ENCODE measurements at regions not wholly inside any gene's neighbourhood (a gene's known extent, or its start where the extent isn't known, plus 50 kb on each side); places are given as distances from the start of the nearest gene placed in this dataset.

GRCh38 chr21:32206631-32207405 lies 72.0 kb downstream of the MIS18A start (continued):
- TF ChIP-seq EP300 (IDR thresholded peaks at IDR 0.05; ENCODE audit: borderline replicate concordance in 1 of 2, control insufficient read depth in 1 of 2, low read depth in 2 of 2, low read length in 2 of 2) = no peak

GRCh38 chr21:32203877-32204480 lies 74.9 kb downstream of the MIS18A start:
- ChIA-PET RAD21 (ENCODE audit: unreplicated experiment) (no interaction called here), SMC1A (ENCODE audit: uncharacterized antibody, unreplicated experiment) (no interaction called here), CTCF (no interaction called here), POLR2A (no interaction called here)
- H2AFZ ChIP-seq (ENCODE audit: control insufficient read depth, low read depth, low read length) = no peak overlapping the region
- H3K36me3 ChIP-seq (ENCODE audit: control insufficient read depth in 2 of 2, insufficient read depth in 2 of 2, low read length in 1 of 2) = no peaks in the 10 kb centered on the region
- ATAC-seq (no peak), DNase-seq (ENCODE audit: low read depth, low spot score) (no peak), FAIRE-seq (no peak)
- no TSS peak for BruUV-seq (replicated peaks)
- 47% methylated on average over 6 of the region's 6 CpGs for WGBS (ENCODE audit: insufficient coverage, insufficient replicate concordance, low lambda C conversion rate, missing lambda C conversion rate)
- H4K20me1 ChIP-seq (ENCODE audit: control insufficient read depth, insufficient read depth) = no peaks in the 10 kb centered on the region
- no peak overlapping the region for H3K27ac ChIP-seq (ENCODE audit: control insufficient read depth, insufficient read depth)
- no peak overlapping the region for H3K9ac ChIP-seq (ENCODE audit: control insufficient read depth, insufficient read depth, low read length)
- no peaks in the 10 kb centered on the region for H3K4me1 ChIP-seq (ENCODE audit: control insufficient read depth, insufficient read depth, low read length)
- no peak overlapping the region for H3K4me3 ChIP-seq
- no peaks in the 10 kb centered on the region; the same call in 2 of the 3 replicates for H3K9me3 ChIP-seq (replicated peaks; ENCODE audit: control insufficient read depth, insufficient read depth, low read length)
- H3K4me2 ChIP-seq (ENCODE audit: control insufficient read depth, insufficient read depth) = no peak overlapping the region
- H3K27me3 ChIP-seq (replicated peaks in 1 of 2; ENCODE audit: control insufficient read depth in 2 of 2, insufficient read depth in 2 of 2, low read length in 1 of 2) = no peaks in the 10 kb centered on the region
- in situ Hi-C loops (cut with MboI) (no loop called here), intact Hi-C loops (cut with micrococcal nuclease; ENCODE audit: unreplicated experiment) (no loop called here)
- H3K79me2 ChIP-seq (ENCODE audit: control insufficient read depth, insufficient read depth, low read length) = no peaks in the 10 kb centered on the region
- TF ChIP-seq ZNF274 (IDR thresholded peaks at IDR 0.05; ENCODE audit: insufficient read depth, insufficient read length) (no peak), IKZF2 (IDR thresholded peaks at IDR 0.05) (no peak), CBX5 (IDR thresholded peaks at IDR 0.05; ENCODE audit: low read depth) (no peak), FOXK2 (IDR thresholded peaks at IDR 0.05) (no peak), GATAD2B (conservative IDR thresholded peaks at IDR 0.05; ENCODE audit: low read depth) (no peak), ATF3 (IDR thresholded peaks at IDR 0.05; ENCODE audit: borderline replicate concordance, extremely low read depth, low read depth, low read length) (no peak), CUX1 (IDR thresholded peaks at IDR 0.05; ENCODE audit: insufficient replicate concordance, low read depth, low read length) (no peak), CREB1 (IDR thresholded peaks at IDR 0.05; ENCODE audit: low read depth) (no peak), KDM1A (IDR thresholded peaks at IDR 0.05; ENCODE audit: borderline replicate concordance) (no peak), IRF3 (IDR thresholded peaks at IDR 0.05) (no peak)
